HG03378 (cell line): ENCODE measurements at regions not wholly inside any gene's neighbourhood (a gene's known extent, or its start where the extent isn't known, plus 50 kb on each side); places are given as distances from the start of the nearest gene placed in this dataset.
A peak's percentile ranks its signal among the peaks of the same experiment; 100 is the strongest.

ENCODE experiments used
- ATAC-seq: cut with Tn5 transposase; IDR thresholded peaks from one replicate; pipeline ENCODE4 v1.9.1; 2021; ENCODE audit warnings: mild to moderate bottlenecking, moderate library complexity; ENCODE audit not compliant: unreplicated experiment

DNA sequence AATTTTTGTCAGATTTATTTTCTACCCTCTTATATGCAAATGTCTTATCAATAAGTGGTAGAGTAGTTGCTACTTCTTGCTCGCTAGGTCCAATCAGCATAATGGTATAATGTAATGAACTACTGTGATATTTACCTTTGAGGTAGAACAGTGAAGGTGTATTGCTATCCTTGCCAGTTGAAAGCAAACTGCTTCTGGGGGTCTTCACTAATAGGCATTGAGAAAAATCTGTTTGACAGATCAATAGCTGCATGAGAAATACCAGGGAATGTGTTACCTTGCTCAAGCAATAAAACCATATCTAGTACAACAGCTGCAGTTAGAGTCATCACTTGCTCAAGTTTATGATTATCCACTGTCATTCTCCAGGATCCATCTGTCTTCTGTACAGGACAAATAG lies 50.1 kb upstream of the EFEMP1 start:
- ATAC-seq: no peak

DNA sequence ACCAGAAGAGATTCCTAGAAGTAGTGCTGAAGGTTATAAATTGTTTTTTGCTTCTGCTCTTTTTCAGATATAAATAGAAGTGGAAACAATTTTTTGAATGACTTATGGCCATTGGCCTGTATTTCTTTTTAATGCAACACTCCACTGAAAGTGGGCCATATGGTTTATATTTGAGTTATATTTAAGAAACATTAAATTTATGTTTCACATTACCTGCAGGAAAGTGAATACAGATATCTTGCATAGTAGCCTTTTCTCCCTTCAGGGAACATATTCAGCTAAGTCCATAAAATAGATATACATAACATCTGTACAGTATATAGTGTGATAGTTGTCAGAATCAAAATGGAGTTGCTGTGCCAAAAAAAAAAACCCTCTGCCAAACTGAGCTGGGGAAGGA lies 53.1 kb upstream of the EFEMP1 start:
- ATAC-seq: no peak

DNA sequence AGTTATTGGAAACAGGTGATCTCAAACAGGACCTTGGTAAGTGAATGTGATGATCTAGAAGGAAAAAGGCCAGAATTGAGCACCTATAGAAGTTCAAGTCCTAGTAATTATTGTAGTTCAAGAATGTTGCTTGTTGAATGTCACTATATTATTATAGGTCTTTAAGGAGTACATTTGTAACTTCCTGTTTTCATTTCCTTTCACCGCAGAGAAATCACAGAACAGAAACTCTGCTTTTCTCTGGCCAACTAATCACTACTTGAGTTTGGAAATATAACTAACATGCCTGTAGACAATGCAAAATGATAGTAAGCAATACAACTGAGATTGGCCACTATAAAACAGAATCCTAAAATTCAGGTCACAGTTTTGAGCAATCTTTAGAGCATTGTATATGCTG lies 61.8 kb upstream of the EFEMP1 start:
- ATAC-seq: peak; percentile 99

DNA sequence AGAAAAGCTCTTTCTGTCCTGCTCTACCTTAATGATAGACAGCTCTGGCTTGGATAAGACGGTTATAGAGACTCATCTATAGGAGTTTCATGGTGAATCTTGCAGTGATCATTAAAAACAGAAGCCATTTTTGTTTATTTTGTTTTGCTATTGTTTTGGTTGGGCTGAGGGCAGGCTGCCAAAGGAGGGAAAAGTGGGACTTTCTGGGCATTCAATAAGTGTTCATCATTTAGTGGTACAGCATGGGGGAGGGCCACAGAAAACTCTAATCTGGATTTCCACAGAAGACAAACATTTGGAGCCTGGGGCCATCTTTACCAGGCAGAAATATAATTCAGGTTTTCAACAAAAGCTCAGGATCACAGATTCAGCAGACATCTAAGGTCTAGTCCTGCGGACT lies 62.4 kb upstream of the EFEMP1 start:
- no peak for ATAC-seq

DNA sequence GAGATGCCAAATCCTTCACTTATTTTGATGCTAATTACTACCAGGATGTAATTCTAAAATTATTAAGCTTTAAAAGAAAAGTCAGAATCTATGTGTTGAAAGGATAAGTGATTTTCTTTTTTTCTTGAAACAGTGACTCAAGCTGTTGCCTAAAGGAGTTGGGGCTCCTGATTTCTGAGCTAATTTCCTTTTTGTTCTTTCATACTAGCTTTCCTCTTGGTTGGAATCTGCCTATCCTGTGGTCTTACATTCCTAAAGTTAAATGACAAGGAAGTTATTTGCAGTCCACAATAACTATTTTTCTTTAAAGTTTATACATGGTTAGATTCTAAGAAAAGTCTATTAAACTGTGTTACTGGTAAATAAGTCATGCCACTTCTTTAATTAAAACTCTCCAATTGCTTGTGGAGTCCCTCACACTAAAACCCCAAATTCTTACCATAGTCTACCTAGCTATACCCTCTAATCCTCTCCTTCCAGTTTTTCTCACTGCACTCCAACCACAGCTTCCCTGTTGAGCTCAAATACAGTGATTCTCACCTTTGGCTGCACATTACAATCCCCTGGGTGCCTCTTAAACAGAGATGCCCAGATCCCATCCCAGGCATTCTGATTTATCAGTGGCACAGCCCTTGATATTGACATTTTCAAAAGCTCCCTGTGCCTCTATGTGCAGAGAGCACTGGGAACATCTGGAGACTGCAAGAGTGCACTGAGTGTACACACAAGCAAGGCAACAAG lies 63.3 kb upstream of the EFEMP1 start:
- ATAC-seq: no peak

DNA sequence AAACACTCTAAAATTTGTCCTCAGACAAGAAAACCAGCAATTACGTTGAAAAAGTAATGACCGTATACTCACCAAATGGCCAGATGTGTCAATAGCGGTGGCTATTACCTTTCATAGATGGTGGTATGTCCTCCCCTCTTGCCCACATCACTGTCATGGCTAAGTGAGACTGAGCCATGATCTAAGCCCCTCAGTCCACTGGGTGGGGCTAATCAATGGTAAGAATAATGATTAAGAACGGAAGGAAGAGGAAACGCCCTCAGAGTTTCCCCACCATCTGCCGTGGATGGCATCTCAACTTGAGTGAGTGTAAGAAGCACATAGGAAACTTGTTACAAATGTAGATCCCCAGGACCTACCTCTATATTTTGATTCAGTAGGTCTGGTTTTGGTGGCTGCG lies 65.8 kb upstream of the EFEMP1 start:
- ATAC-seq: no peak

DNA sequence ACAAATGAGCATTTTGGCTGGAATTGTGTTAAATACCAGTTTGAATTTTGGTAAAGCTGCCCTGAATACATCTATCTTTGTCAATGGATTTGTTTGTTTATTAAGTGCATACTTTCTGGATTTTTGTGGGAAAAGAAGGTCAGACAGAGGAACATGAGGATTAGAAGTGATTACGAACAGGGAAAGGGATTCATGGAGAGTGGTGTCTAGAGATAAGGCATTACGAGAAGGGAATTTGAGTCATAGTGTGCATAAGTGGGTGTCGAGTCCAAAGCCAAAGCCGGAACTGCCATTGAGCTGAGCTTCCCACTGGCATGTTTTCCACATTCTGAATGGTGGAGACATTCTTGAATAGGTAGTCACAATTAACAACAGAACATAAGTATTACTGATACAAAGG lies 68.9 kb upstream of the EFEMP1 start:
- no peak for ATAC-seq

DNA sequence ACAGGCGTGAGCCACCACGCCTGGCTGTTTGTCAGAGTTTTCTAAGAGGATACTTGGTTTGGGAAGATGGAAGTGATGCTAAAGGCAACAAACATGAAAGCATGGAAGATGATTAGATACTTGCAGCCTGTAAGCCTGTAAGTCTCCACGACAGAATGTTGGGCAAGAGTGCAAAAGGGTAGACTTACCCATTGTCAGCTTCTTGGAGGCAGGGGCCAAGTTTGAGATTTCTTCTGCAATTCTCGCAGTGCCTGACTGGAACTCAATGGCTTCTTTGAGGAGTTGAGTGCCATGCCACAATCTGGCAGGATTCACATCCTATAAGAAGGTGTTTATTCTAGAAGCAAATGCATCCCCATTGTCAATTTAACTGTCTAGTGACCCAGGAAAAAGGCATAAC lies 70.1 kb upstream of the EFEMP1 start:
- no peak for ATAC-seq

DNA sequence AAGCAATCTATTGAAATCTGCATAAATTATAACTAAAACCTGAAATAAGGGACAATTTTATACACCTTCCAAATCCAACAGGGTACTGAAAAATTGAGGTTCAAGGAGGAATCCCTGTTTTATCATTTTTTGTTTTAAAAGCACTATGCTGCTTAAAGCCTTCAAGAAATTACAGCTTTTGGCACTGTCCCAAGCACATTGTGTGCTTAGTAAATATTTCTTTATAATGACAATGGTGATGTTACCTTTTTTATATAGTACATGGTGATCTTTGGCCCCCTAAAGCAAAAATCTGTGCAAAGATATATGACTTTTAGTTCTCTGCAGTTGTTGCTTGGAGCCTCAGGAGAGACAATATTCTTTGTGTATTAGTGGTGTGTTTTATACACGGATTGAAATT lies 71.6 kb upstream of the EFEMP1 start:
- no peak for ATAC-seq

DNA sequence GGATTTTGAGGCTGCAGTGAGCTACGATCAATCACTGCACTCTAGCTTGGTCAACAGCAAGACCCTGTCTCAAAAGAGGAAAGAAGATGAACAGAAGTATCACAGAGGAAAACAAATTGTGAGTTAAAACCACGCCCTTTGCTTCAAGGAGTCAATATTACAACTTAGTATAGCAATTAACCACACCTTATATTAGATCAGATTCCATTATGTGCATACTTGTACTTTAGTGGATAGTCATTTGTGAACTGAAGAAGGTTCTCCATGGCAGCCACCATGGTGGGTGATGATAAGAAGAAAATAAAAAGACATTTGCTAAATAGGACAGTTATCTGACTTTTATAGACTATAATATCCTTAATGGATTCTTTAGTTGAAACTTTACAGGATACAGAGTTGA lies 72.3 kb upstream of the EFEMP1 start:
- no peak for ATAC-seq

DNA sequence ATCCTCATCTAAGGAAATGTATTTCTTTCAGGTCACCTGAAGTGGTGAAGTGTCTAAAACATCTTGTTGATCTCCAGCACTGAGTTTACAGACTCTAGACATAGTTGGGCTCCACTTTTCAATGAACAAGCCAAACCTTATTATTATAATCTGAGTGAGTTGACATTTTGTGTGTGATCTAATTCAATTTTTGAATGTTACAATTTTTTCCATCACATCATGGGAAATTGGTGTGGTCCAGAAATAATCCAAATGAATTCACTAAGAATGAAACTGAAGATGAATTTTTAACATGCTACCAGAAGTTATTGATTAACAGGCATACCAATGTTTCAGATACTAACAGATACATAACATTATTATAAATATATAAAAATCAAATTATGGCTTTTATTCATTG lies 75.6 kb upstream of the EFEMP1 start:
- ATAC-seq: no peak

DNA sequence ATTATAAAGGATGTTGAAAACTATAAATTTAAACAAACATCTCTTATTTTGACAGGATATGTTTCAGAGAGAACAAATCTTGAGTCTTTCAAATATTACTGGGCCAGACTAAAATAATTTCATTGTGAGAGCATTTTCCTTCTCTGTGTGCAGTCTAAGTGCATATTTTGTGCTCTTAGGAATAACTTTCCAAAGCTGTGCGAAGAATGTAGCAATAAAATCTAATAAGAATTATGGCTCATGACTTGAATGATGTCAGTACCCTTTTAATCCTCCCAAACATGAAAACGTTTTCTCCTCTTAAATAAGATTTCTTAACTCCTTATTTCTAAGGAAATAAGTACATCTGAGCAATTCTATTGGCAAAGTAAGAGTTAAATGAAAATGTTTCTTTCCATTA lies 76.2 kb upstream of the EFEMP1 start:
- ATAC-seq: no peak

DNA sequence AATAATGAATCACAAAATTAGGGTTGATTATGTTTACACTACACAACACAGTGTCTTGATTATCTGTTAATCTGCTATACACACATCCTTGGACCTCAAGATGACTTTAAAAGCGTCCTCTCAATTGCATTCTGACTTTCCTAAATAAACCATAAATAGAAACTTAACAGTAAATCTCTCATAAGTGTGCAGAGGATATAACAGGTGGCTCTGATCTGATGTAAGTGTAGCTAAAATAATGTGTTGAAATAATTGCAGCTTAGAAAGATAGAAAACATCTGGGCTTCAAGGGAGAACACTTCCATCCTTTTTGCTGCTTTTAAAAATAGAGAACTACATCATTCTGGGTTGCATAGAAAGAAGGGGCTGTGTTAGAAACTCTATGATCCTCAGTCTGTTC lies 78.4 kb upstream of the EFEMP1 start:
- no peak for ATAC-seq

DNA sequence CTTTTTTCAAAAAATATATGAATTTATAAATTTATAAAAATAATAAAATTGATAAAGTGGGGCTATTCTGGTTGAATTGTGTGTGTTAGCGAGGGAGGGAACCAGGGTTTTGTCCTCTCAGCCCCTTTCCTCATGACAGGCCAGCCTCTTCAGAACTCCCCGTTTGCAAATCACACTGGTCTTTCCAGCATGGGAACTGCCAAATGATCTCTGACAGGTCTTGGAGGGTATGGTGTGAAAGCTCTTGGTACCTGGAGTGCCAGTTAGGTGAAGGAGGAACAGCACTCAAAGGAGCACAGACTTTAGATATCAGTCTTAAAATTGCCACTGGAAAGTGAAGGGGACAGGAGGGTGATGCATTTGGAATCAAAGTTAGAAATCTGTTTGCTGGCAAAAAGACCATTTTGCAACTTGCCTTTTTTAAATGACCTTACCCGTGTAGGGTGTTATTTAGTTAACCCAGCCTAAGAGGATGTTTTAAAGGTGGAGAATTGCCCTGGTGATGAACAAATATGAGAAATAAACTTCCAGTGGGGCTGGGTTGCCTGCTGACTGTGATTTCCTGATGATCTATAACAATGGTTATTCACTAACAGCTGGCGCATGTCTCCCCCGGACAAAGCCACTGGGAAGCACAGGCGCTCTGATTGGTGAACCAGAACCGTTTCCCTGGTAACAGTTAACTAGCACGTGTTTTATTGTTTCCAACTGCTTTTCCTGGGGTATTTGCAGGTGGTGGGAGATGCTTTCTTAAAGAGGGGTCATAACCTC lies 85.3 kb upstream of the EFEMP1 start:
- no peak for ATAC-seq

DNA sequence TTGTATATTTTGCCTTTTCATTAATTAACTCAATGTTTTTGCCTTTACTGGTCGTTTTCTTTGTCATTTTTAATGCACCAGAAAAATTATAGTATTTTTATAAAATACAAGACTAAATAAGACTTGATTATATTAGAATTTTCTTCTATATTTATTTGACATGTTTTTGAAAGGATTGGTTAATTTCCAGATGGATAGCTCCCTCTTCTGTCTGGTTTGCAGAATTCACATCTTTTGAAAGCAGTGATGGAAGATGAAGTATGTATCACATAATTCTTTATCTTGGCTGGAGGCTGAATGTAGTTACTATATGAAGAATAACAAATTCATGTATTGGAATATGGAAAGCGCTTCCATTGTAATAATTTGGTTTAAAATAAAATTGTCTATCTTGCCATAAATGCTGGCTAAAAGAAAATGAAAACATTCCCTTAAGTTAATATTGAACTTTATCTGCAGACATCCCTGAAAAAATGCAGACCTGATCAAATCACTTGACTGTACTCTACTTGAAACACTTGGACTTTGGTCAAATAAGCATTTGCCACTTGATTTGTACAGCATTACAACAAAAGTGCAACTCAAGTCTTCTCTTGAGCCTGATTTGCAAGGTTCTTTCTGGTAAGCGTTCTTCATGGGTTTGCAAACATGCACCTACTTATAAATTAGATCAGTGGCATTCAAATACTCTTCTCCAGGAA lies 86.3 kb upstream of the EFEMP1 start:
- no peak for ATAC-seq

DNA sequence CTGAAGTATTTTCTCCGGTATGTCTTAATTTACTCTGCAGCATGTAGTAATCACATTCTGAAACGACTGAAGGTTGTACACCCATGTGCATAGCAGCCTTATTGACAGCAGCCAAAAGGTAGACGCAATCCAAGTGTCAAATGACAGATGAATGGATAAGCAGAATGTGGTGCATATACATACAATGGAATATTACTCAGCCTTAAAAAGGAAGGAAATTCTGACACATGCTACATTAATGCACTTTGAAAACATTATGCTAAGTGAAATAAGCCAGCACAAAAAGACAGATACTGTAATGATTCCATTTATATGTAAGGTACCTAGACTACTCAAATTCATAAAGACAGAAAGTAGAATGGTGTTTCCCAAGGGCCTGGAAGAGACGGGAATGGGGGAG lies 88.0 kb upstream of the EFEMP1 start:
- no peak for ATAC-seq

DNA sequence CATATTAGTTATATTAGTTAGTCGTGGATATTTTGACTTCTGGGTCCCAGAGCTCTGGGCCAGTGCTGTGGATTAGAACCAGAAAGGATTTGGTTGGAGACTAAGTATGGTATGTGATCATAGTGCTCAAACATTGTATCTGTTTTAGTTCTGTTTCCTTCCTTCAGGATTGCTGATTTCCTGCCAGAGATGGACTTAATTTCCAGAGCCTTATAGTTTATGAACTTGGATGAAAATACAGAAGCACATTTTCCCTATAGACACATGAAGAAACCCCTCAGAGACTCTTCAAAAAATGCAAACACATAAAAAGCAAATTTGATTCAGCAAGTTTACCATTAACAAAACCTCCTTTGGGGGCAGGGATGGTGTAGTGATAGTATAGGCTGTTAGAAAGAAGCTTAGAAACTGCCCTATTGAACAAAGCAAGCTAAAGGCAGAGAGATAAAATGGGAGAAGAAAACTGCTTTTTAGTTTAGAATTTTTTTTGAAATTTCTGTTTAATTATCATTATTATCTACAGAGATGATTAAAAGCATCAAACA lies 88.7 kb upstream of the EFEMP1 start:
- no peak for ATAC-seq

DNA sequence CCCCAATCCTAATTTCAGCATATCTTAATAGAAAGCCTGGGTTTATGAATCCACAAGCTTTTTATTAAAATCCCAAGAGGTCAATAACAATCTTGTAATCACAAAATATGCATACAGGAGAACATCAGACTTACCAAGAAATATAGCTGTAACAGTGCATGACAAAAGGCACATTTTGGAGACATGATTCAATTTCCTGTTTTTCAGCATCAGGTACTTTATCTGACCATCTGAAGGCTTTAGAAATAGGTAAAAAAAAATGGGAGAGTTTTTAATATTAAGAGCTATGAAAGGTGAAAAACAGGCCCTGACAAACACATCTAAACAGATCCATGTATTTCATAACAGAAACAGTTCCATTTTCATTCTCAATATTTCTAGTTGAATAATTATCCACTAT lies 89.9 kb upstream of the EFEMP1 start:
- ATAC-seq: no peak

DNA sequence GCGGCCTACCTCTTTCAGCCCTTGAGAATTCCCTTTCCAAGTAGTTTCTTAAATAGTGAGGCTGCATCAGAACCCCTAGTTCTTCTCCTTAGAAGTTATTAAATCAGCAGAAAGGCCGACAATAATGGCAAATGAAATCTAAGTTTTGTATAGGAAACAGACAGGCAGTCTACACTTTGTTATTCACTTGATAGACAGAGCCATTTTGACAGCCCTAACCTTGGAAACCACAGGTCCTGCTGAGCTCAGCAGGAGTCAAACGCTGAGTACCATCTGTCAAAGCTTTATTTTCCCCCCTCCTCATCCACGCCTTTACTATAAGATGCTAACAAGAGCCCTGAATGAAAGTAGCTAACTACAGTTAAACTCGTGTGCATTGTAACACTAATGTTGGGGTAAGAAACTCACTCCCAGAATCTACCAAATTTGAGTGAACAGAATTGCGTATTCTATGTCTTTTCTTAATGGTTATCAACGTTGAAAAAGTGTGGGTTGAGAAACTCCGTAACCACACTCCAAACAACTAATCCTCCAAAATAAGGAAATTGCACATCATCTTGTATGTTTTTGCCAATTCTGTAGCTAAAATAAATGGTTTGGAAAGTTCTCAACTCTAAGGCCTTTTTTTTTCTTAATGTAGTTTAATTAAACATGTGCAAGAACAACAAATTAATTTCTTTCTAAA lies 90.6 kb upstream of the EFEMP1 start:
- ATAC-seq: no peak

DNA sequence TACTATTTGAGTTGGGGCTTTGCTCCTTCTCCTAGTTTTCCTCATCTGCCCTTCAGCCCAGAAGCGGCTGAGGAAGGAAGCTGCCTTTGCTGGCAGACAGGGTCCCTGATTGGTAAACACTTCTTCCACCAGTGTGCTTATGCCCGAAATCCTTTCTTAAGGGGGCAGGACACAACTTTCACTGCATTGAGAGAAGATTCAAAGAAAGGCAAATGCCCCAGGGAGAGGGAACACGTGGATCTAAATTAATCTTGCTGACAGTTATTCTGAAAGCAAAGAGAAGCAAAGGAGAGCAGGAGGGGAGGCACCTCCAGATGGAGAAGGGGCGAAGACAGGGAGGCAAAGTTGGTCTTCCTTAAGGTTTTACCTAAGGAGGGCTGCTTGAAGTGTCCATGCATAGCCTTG lies 92.1 kb upstream of the EFEMP1 start:
- ATAC-seq: no peak

DNA sequence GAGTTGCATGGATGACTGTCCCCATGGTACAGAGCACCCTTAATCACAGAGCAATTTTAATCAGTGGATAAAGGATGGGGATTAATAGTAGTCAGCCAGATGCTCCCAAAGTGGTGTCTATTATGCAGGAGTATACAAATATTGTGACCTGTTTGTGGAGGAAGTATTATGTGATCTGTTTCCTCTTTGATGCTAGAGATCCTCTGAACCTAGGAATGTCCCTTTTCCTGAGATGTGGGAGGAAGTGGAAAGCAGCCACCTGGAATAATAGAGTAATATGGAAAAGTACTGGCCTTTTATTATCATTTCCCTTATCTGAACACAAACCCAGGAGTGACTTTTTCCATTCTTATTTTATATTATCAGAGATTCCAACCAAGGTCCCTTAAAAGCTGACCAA lies 94.2 kb upstream of the EFEMP1 start:
- no peak for ATAC-seq
